A673 (cell line): ENCODE measurements at regions not wholly inside any gene's neighbourhood (a gene's known extent, or its start where the extent isn't known, plus 50 kb on each side); places are given as distances from the start of the nearest gene placed in this dataset.
"Not testable (repeated sequence)": the region's sequence is repeated elsewhere in the genome, so short reads cannot be mapped to it uniquely, and the experiment has no call there.

Source experiments
- BruUV-seq: library from RNA; stranded (reverse); fragments of 400-500 nt; replicated peaks from 2 replicates; lab custom pipeline; 2021; lab: Mats Ljungman, UMichigan
- CTCF ChIA-PET: fragments of 300-600 bp; sonication (Branson Sonifier 250); formaldehyde crosslinking; loops from one replicate; lab custom pipeline; 2022; ENCODE audit warnings: antibody characterized with exemption; lab: Charles Lee
- POLR2A ChIA-PET: fragments of 300-600 bp; sonication (Branson Sonifier 250); formaldehyde crosslinking; loops from one replicate; lab custom pipeline; 2022; ENCODE audit warnings: antibody characterized with exemption; ENCODE audit not compliant: low non-redundant PET; lab: Charles Lee
- DNase-seq: peaks from one replicate; pipeline ENCODE4 v3.0.0-alpha.2; 2015; ENCODE audit warnings: low spot score
- H3K27ac ChIP-seq: fragments of 200-600 bp; sonication (generic); 2 replicates; pipeline ENCODE4 v1.5.1; 2016; ENCODE audit warnings: mixed run types, low read depth, mild to moderate bottlenecking, mixed read lengths, antibody characterized with exemption, low read length; ENCODE audit not compliant: poor library complexity, severe bottlenecking
- H3K27me3 ChIP-seq: fragments of 200-600 bp; sonication (generic); replicated peaks from 2 replicates; pipeline ENCODE4 v1.6.1; 2017; ENCODE audit warnings: mixed run types, low read depth, mild to moderate bottlenecking, mixed read lengths, antibody characterized with exemption, low read length; ENCODE audit not compliant: insufficient read depth, poor library complexity
- H3K36me3 ChIP-seq: fragments of 200-600 bp; sonication (generic); 2 replicates; pipeline ENCODE4 v1.6.1; 2016; ENCODE audit warnings: mixed run types, mild to moderate bottlenecking, mixed read lengths, antibody characterized with exemption, low read length; ENCODE audit not compliant: insufficient read depth, poor library complexity, severe bottlenecking
- H3K4me1 ChIP-seq: fragments of 200-600 bp; sonication (generic); 2 replicates; pipeline ENCODE4 v1.6.1; 2017; ENCODE audit warnings: mixed run types, mild to moderate bottlenecking, mixed read lengths, antibody characterized with exemption, low read length; ENCODE audit not compliant: insufficient read depth, poor library complexity, severe bottlenecking
- H3K4me3 ChIP-seq: fragments of 200-600 bp; sonication (generic); 2 replicates; pipeline ENCODE4 v1.5.1; 2016; ENCODE audit warnings: low read depth, mixed run types, mild to moderate bottlenecking, mixed read lengths, low read length; ENCODE audit not compliant: poor library complexity, severe bottlenecking
- H3K9me3 ChIP-seq: fragments of 200-600 bp; sonication (generic); 2 replicates; pipeline ENCODE4 v1.6.1; 2016; ENCODE audit warnings: mixed run types, low read depth, mild to moderate bottlenecking, mixed read lengths, antibody characterized with exemption, low read length; ENCODE audit not compliant: poor library complexity, severe bottlenecking
- EZH2 ChIP-seq: fragments of 200-600 bp; sonication (generic); IDR thresholded peaks from 2 replicates; pipeline ENCODE4 v1.6.1; 2017; ENCODE audit warnings: borderline replicate concordance, low read depth, mild to moderate bottlenecking, mixed read lengths, antibody characterized with exemption, low read length; ENCODE audit not compliant: poor library complexity, severe bottlenecking
- intact Hi-C: fragments of 100-400 bp; cut with micrococcal nuclease; formaldehyde crosslinking; loops from one replicate; pipeline ENCODE4 v1.10.0; 2022; ENCODE audit not compliant: unreplicated experiment
- TF ChIP-seq, protein P1 (sequence below): fragments of 300-800, 200-600 bp; sonication (generic); conservative IDR thresholded peaks from 2 replicates; pipeline ENCODE4 v1.5.1; 2017; ENCODE audit warnings: low read depth, mild to moderate bottlenecking, antibody characterized with exemption, low read length, moderate library complexity, mixed read lengths

- Histone ChIP-seq H3K4me1 (peaks cover 19% of the 10 kb centered on the region), H3K9me3 (no peaks in the 10 kb centered on the region), H3K36me3 (no peaks in the 10 kb centered on the region), H3K27me3 (no peaks in the 10 kb centered on the region), H3K4me3 (no peak overlapping the region), H3K27ac (peak overlapping the region; percentile 49)
- CTCF ChIA-PET, result interaction anchor here (1.0 kb wide), 1 partner anchor 487 kb away, joined by 5 read pairs; no protein-coding TSS in a partner anchor
- POLR2A ChIA-PET, result interaction anchor here (0.6 kb wide), 1 partner anchor 109 kb away, joined by 3 read pairs; no protein-coding TSS in a partner anchor
- intact Hi-C loops, result no loop called here
- TF ChIP-seq EZH2, result no peak
- TF ChIP-seq, protein P1, sequence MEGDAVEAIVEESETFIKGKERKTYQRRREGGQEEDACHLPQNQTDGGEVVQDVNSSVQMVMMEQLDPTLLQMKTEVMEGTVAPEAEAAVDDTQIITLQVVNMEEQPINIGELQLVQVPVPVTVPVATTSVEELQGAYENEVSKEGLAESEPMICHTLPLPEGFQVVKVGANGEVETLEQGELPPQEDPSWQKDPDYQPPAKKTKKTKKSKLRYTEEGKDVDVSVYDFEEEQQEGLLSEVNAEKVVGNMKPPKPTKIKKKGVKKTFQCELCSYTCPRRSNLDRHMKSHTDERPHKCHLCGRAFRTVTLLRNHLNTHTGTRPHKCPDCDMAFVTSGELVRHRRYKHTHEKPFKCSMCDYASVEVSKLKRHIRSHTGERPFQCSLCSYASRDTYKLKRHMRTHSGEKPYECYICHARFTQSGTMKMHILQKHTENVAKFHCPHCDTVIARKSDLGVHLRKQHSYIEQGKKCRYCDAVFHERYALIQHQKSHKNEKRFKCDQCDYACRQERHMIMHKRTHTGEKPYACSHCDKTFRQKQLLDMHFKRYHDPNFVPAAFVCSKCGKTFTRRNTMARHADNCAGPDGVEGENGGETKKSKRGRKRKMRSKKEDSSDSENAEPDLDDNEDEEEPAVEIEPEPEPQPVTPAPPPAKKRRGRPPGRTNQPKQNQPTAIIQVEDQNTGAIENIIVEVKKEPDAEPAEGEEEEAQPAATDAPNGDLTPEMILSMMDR, result no peak
- no TSS peak for BruUV-seq
- DNase-seq, result peak; percentile 72
Observed at GRCh38 chr12:11545484-11546330, 103.8 kb upstream of the ETV6 start.

DNA sequence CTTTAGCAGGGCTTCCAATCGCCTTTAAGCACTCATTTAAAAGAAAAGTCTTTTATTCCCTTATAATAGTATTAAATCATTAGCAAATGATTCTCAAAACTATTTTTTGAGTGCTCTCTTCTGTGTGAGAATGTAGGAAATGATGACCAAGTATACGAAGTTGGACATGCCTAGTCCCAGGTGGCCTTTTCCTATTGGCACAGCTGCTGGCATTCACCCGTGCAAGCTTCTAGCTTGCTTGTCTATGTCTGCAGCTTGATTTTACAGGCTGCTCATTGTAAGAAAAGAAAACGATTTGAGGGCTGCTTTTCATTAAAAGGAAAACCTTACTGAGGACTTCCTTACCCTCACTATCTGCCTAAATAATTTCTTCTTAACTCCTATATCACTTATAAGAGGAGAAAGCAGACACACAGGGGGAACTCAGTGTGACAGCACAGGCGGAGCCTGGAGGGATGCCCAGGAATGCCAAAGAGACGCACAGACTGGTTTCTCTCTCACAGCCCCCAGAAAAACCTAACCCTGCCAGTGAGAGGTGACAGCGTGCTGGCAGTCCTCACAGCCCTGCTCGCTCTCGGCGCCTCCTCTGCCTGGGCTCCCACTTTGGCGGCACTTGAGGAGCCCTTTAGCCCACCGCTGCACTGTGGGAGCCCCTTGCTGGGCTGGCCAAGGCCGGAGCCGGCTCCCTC lies 102.7 kb upstream of the ETV6 start:
- not testable (repeated sequence) for H3K4me3 ChIP-seq

DNA sequence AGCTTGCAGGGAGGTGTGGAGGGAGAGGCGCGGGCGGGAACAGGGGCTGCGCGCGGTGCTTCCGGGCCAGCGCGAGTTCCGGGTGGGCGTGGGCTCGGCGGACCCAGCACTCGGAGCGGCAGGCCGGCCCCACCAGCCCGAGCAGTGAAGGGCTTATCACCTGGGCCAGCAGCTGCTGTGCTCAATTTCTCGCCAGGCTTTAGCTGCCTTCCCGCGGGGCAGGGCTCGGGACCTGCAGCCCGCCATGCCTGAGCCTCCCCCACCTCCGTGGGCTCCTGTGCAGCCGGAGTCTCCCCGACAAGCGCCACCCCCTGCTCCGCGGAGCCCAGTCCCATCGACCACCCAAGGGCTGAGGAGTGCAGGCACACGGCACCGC lies 102.2 kb upstream of the ETV6 start:
- H3K4me3 ChIP-seq, DNase-seq, H3K27ac ChIP-seq, H3K27me3 ChIP-seq, BruUV-seq, H3K9me3 ChIP-seq, CTCF ChIA-PET, POLR2A ChIA-PET, H3K36me3 ChIP-seq, intact Hi-C loops: not testable (repeated sequence)
- H3K4me1 ChIP-seq, result peaks cover 19% of the 10 kb centered on the region

More for the DNA sequence above, 102.7 kb upstream of the ETV6 start:
- peak; percentile 60 for DNase-seq
- peaks cover 19% of the 10 kb centered on the region for H3K4me1 ChIP-seq
- BruUV-seq, H3K36me3 ChIP-seq, POLR2A ChIA-PET, intact Hi-C loops, H3K9me3 ChIP-seq, H3K27me3 ChIP-seq: not testable (repeated sequence)
- CTCF ChIA-PET, result interaction anchor here (1.0 kb wide), 1 partner anchor 486 kb away, joined by 5 read pairs; no protein-coding TSS in a partner anchor
- peak overlapping the region; percentile 49 for H3K27ac ChIP-seq

DNA sequence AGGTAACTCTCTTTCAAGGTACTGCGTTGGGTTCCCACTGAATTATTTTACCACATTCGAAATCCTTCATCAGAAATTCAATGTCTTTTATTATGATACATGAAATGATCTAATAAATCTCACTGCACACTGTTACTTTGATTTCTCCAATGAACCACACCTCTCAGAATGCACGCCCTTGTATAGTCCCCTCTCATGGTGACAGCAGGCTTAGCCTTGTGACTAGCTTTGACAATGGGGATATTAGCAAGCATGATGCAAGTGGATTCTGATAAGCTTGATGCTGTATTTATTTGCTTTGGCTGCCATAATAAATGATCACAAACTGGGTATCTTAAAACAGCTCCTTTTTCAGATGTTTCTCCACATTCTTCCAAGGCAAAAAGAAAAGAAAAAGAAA lies 100.4 kb upstream of the ETV6 start:
- intact Hi-C loops, result no loop called here
- Histone ChIP-seq H3K27me3 (no peaks in the 10 kb centered on the region), H3K4me3 (no peak overlapping the region), H3K9me3 (no peaks in the 10 kb centered on the region), H3K36me3 (no peaks in the 10 kb centered on the region), H3K27ac (no peak overlapping the region), H3K4me1 (peaks cover 19% of the 10 kb centered on the region)
- TF ChIP-seq, protein P1, result no peak
- TF ChIP-seq EZH2, result no peak
- ChIA-PET CTCF (no interaction called here), POLR2A (no interaction called here)
- no peak for DNase-seq
- BruUV-seq, result no TSS peak
